Right renal pelvis (tissue), 4 donors: ENCODE measurements at regions not wholly inside any gene's neighbourhood (a gene's known extent, or its start where the extent isn't known, plus 50 kb on each side); places are given as distances from the start of the nearest gene placed in this dataset.
"Not testable (repeated sequence)": the region's sequence is repeated elsewhere in the genome, so short reads cannot be mapped to it uniquely, and the experiment has no call there.

Experiments
- DNase-seq, 4 donors: peaks; one replicate each; pipeline ENCODE4 v3.0.0-alpha.2; 2013; ENCODE audit warnings: low read depth in 4 of 4, low spot score in 3 of 4, missing footprints in 1 of 4

GRCh38 chr16:59605706-59606105 is 871.6 kb upstream of the GOT2 start:
- no peak for DNase-seq

DNA sequence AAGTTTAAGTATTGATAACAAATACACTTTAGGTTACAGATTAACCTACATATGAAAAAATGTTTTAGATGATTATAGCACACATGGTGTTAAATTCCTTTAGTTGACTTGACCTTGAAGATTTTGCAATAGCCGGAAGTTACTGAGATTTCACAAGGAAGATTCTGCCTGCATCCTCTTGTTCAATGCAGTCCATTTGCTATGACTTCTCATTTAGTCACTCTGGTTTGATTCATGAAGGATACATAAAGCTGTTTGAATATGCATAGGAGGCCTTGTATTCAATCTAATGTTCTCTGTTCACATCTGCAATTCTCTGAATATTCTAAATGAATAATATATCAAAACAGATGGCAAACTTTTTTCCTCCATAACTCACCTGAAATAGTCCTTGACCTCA is 870.2 kb upstream of the GOT2 start:
- DNase-seq = no peak

- DNase-seq = no peak
Measured at GRCh38 chr16:59601452-59601851, 867.3 kb upstream of the GOT2 start.

- DNase-seq = no peak
Measured at GRCh38 chr16:59597269-59597668, 863.2 kb upstream of the GOT2 start.

GRCh38 chr16:59596693-59597092 is 862.6 kb upstream of the GOT2 start:
- no peak for DNase-seq

GRCh38 chr16:59593194-59593661 is 859.1 kb upstream of the GOT2 start:
- no peak for DNase-seq

GRCh38 chr16:59591480-59591879 is 857.4 kb upstream of the GOT2 start:
- no peak for DNase-seq

DNA sequence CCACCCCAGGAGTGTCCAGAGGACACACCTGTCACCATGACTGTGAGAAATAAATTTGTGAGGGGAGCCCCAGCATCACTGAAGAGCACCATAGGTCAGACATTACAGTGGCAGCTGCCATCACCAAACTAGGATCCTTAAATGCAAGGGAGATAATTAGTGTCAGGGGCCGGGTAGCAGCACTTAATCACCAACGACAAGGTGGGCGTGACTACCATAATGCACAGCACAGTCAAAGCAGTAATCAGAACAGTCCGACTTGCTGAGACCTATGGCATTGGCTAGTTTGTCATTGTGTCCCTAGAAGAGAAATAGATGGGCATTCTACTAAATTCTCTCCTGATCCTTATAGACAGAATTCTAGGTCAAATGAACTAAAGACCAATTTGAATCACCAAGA is 856.7 kb upstream of the GOT2 start:
- DNase-seq = no peak

GRCh38 chr16:59586331-59586730 is 852.2 kb upstream of the GOT2 start:
- no peak for DNase-seq

DNA sequence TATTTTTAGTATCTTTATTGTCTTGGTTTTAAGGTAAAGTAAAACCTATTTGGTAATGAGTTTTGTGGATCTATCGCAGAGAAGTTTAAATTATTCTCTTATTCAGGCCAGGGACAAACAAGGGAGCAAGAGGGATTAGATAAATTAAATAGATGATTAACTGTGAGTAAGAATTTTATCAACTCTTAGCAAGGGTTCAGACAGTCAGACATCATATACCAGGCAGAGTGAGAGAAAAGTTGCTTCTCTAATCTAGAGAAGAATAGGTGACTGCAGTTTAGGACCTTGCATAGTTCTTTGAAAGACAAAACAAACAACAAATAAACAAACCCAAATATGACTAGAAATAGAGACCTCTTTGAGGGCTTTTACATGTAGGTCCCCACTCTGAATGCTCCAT is 840.2 kb upstream of the GOT2 start:
- no peak for DNase-seq

DNA sequence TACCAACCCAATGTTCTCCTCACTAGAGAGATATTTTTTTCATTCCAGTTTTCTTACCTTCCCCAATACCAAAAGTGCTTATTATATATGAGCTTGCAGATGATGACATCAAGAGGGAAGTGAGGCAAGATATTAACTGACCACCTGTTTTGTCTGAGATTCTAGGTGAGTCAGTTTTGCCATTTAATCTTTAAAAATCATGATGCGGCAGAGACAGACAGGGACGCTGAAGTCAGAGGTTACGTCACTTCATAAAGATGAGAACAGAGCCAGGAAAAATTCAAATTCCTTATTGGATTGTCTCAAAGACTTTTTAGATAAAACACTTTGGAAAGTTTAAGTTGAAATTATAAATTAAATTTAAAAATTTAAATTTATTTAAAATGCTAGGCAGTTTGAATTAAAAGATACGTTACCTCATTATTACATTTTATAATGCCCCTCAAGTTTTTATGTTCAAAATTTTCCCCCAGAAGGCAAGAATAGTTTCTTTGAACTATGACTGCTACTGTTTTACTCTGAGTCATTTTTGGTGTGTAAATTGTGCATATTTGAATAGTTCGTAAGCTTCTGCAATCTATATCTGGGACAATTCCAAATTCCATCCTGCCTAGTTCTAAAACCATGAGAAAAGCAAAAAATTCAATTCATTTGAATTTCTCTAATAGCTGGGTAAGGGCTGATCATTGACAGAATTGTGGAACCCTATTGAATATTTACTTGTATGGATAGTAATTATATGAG is 839.6 kb upstream of the GOT2 start:
- DNase-seq = no peak

DNA sequence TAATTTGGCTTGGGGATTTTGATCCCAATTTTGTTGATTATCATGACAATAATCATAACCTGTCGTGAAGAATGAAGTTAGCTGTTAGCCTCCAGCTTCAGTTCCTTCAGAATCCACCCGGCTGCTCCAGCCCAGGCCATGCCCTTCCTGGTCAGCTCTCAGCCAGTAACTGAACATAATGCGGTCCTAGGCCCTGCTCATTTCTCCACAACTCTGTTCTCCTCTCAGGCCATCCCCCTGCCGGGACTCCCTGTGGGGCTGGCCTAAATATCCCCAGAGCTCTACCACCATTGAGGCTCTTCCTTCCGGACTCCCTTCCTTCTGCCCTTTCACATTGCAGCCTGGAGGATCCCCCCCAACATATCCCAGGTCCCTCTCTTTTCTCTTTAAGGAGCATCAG is 833.4 kb upstream of the GOT2 start:
- no peak for DNase-seq

DNA sequence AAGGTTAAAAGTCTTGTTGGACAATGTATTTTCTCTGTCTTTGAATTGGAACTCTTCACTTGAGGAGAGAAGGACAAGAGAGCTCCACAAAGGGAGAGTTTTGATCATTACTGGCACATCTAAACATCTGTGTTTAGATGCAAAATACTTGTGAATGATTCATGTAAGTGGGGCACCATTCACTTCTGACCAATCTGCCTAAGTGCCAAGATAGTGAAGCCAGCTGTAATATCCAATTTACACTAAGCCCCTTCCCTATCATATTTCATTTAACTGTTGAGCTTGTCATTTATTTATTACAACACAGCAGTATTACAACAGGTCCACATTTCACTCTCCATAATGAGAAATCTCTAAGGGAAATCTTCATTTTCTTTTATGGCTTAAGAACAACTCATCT is 832.3 kb upstream of the GOT2 start:
- no peak for DNase-seq

GRCh38 chr16:59558679-59559078 is 824.6 kb upstream of the GOT2 start:
- DNase-seq = no peak

- DNase-seq = no peak
Measured at GRCh38 chr16:59552164-59552563, 818.0 kb upstream of the GOT2 start.

- no peak for DNase-seq
Measured at GRCh38 chr16:59545721-59546120, 811.6 kb upstream of the GOT2 start.

- DNase-seq = no peak
Measured at GRCh38 chr16:59543641-59544040, 809.5 kb upstream of the GOT2 start.

DNA sequence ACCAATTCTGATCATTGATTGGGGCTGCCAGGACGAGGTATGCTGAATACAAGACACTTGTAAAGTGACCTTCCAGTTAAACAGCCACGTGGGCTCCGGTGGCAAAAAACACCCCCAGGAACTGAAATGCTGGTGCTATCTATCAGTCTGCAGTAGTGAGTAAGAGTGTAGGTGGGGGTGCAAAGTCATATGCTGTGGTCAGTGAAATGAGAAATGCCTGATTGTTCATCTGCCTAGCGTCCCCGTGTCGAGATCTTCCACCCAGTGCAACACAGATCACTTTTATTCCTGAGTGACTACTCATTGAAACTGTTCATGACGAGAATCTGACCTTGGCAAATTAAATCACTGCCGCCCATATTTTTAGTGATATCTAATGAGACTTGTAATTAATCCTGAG is 806.5 kb upstream of the GOT2 start:
- no peak for DNase-seq

DNA sequence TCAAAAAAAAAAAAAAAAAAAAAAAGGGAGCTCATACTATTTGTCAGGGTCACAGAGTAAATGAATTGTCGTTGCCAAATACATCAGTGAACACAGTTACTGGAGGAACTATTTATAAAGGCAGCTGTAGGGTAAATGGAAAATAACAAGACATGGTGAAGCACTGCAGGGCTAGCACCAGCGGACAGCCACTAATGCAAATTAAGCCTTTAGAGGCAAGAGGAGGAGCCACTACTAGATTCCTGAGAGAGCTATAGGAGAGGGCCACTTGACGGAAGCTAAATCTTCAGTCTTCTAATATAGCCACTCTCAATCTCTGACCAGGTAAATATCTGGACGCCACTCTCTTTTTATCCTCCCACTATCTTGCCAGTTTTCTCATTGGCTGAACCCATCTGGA is 801.2 kb upstream of the GOT2 start:
- DNase-seq = no peak

- DNase-seq = no peak
Measured at GRCh38 chr16:59527206-59527997, 793.3 kb upstream of the GOT2 start.

DNA sequence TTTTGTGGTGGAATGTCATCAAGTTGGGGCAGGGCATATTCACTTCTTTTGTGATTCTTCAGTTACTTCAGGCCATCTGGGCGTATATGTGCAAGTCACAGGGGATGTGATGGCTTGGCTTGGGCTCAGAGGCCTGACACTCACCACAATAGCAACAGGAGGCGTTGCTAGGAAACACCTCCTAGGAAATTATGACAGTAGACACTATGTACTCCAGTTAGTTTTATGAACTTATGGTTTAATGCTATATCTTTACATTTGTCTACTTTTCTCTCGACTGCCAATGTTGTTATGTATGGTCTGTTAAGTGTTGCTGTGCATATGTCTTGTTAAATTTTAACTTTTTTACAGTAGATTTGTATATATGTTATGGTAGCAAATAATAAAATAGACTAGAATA is 788.7 kb upstream of the GOT2 start:
- no peak for DNase-seq

DNA sequence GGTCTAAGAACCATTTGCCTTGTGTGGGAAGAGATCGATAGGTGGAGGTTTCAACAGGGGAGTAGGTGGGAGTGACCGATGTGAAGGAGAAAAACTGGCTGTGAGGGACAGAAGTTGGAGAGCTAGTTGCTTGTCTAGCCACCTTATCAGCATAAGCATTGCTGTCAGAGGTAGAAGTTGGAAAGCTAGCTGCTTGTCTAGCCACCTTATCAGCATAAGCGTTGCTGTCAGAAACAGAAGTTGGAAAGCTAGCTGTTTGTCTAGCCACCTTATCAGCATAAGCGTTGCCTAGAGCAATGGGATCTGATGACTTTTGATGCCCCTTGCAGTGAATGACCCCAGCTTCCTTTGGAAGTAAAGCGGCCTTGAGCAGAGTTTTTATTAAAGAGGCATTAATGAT is 784.6 kb upstream of the GOT2 start:
- not testable (repeated sequence) for DNase-seq
